HL-60 (cell line): ENCODE measurements at regions not wholly inside any gene's neighbourhood (a gene's known extent, or its start where the extent isn't known, plus 50 kb on each side); places are given as distances from the start of the nearest gene placed in this dataset.

Experiments used
- DNase-seq, 2 experiments: peaks; one replicate each; pipeline ENCODE4 v3.0.0-alpha.2; 2010 to 2020; ENCODE audit warnings: low read depth in 1 of 2, low spot score in 1 of 2
- H3K27ac ChIP-seq: fragments of 250-450 bp; sonication (Bioruptor Pico); replicated peaks from 2 replicates; pipeline ENCODE4 v1.5.1; 2020; ENCODE audit warnings: mild to moderate bottlenecking, moderate library complexity
- H3K27me3 ChIP-seq: fragments of 250-450 bp; sonication (Bioruptor Pico); 2 replicates; pipeline ENCODE4 v1.5.1; 2021; ENCODE audit warnings: mild to moderate bottlenecking, moderate library complexity; ENCODE audit not compliant: insufficient read depth, poor library complexity, severe bottlenecking
- H3K4me3 ChIP-seq: replicated peaks from 2 replicates; pipeline ENCODE4 v1.5.1; 2011; ENCODE audit warnings: mild to moderate bottlenecking, control low read depth, low read length; ENCODE audit not compliant: insufficient read depth
- CTCF ChIP-seq: IDR thresholded peaks from one replicate; pipeline ENCODE4 v1.5.1; 2011; ENCODE audit warnings: low read length, control low read depth, inconsistent platforms; ENCODE audit not compliant: insufficient read depth
- GABPA ChIP-seq: IDR thresholded peaks from 2 replicates; pipeline ENCODE4 v1.6.1; 2012; ENCODE audit warnings: low read depth
- POLR2AphosphoS5 ChIP-seq: IDR thresholded peaks from 2 replicates; pipeline ENCODE4 v1.6.1; 2012; ENCODE audit warnings: low read depth
- REST ChIP-seq: IDR thresholded peaks from 2 replicates; pipeline ENCODE4 v1.6.1; 2012; ENCODE audit warnings: low read depth; ENCODE audit not compliant: insufficient replicate concordance
- SPI1 ChIP-seq: IDR thresholded peaks from 2 replicates; pipeline ENCODE4 v1.6.1; 2012; ENCODE audit warnings: low read depth, mild to moderate bottlenecking, borderline replicate concordance

DNA sequence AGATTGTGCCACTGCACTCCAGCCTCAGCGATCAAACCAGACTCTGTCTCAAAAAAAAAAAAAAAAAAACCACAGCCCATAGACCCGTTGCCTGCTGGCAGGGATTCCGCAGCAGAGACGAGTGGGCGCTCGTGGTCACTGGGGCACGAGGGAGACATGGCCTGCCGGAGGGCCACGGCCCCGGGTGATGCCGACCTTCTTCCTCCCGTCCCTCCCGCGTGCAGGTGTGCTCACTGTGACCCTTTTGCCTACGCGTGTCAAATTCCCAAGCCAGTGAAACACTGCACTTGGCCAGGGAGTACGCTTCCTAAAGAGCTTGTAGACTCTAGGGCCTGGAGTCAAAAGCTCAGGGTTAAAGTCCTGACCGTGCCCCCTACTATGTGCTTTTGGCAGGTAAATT lies 397.6 kb upstream of the MYT1L start:
- Histone ChIP-seq H3K4me3 (no peak overlapping the region), H3K27ac (no peak overlapping the region), H3K27me3 (no peaks in the 10 kb centered on the region)
- DNase-seq = no peak
- TF ChIP-seq POLR2AphosphoS5 (no peak), CTCF (no peak), REST (no peak), SPI1 (no peak), GABPA (no peak)

DNA sequence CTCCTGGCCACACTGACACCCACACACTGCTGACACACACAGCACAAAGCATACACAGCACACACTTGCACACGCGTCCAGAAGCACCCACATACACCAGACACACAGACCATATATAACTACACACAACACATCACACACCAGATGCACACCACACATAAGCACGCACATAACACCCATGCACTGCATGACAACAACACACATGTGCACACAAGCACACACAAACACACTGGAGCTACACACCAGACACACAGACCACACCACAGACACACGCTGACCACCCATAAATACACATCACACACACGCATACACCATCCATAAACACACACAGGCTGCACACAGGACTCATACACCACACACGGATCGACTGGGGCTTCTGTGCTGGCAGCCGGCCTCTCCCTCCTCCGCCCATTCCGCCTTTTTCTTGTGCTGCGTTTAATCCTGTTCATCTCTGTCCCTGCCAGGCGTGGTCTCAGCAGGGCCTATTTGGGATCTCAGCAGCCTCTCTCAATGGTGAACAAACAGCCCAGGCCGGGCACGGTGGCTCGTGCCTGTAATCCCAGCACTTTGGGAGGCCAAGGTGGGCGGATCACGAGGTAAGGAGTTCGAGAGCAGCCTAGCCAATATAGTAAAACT lies 396.9 kb upstream of the MYT1L start:
- H3K27ac ChIP-seq = no peak overlapping the region
- H3K4me3 ChIP-seq = no peak overlapping the region
- H3K27me3 ChIP-seq = no peaks in the 10 kb centered on the region
- no peak for TF ChIP-seq CTCF
- TF ChIP-seq GABPA = no peak
- no peak for TF ChIP-seq SPI1
- no peak for TF ChIP-seq POLR2AphosphoS5
- TF ChIP-seq REST = no peak
- no peak for DNase-seq

DNA sequence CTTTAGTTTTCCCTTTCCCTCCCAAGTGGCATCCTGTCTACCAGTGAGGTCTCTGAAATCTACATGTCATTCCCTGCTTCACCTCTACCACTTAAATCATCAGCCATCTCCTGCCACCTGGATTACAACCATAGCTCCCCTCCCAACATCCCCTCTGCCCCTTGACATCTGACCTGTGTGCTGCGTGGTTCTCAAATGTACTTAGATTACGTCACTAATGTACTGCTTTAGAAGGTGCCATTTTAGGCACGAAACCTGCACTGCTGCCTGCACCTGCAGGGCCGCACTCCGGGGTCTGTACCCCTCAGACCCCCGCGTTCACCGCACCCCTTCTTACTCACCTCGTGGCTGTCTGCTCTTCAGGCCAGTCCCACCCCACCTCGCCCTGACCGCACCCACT lies 395.1 kb upstream of the MYT1L start:
- H3K4me3 ChIP-seq = no peak overlapping the region
- DNase-seq = no peak
- TF ChIP-seq REST = no peak
- TF ChIP-seq SPI1 = no peak
- TF ChIP-seq POLR2AphosphoS5 = no peak
- TF ChIP-seq CTCF = no peak
- no peak for TF ChIP-seq GABPA

More for the DNA sequence above, 395.1 kb upstream of the MYT1L start:
- Histone ChIP-seq H3K27me3 (no peaks in the 10 kb centered on the region), H3K27ac (no peak overlapping the region)
